ENCODE measurements at regions not wholly inside any gene's neighbourhood (a gene's known extent, or its start where the extent isn't known, plus 50 kb on each side); places are given as distances from the start of the nearest gene placed in this dataset.
"Not testable (repeated sequence)": the region's sequence is repeated elsewhere in the genome, so short reads cannot be mapped to it uniquely, and the experiment has no call there.

DNA sequence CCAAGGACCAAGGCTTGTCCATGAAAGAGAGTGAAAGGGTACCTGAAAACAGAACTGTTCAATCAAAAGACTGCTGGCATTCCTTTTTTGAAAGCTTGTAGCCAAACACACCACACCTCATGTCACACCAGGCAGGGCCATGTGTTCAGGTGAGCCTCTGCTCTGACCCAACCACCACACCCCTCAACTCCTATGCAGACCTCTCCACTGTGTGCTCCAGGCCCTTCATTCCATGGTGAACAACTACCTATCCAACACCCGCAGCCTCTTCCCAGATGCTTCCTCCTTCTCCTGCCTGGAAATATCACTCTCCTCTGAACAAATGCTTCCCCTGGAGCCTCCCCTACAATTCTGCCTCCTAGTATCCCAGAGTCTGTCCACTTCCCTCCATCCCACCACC is 166.6 kb downstream of the AVL9 start:
- Histone ChIP-seq H3K4me3 (no peak overlapping the region), H3K27ac (no peak overlapping the region), H3K4me1 (no peaks in the 10 kb centered on the region), H3K27me3 (no peaks in the 10 kb centered on the region), H3K36me3 (no peaks in the 10 kb centered on the region), H3K9me3 (no peaks in the 10 kb centered on the region)
- no peak for TF ChIP-seq POLR2A (IDR thresholded peaks at IDR 0.05)
- TF ChIP-seq, protein P1, sequence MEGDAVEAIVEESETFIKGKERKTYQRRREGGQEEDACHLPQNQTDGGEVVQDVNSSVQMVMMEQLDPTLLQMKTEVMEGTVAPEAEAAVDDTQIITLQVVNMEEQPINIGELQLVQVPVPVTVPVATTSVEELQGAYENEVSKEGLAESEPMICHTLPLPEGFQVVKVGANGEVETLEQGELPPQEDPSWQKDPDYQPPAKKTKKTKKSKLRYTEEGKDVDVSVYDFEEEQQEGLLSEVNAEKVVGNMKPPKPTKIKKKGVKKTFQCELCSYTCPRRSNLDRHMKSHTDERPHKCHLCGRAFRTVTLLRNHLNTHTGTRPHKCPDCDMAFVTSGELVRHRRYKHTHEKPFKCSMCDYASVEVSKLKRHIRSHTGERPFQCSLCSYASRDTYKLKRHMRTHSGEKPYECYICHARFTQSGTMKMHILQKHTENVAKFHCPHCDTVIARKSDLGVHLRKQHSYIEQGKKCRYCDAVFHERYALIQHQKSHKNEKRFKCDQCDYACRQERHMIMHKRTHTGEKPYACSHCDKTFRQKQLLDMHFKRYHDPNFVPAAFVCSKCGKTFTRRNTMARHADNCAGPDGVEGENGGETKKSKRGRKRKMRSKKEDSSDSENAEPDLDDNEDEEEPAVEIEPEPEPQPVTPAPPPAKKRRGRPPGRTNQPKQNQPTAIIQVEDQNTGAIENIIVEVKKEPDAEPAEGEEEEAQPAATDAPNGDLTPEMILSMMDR (IDR thresholded peaks at IDR 0.05): no peak
- DNase-seq: no peak

DNA sequence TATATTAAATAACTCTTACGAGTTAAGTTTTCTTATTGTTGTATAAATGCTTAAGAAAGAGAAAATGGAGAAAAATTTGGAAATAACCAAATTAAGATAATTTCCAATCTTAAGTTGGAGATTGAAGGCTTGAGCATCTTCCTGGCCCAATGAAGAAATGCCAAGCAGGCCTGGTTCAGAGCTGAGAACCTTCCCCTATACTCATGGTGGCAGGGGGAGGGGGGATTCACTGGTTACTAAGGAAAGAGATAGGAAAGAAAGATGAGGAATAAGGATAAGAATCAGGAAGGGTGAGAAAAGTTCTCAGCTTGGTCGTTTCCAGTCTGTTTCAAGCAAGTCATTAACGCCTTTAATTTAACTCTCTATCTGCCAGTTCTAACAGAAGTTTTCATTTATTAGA is 166.2 kb downstream of the AVL9 start:
- Histone ChIP-seq H3K27ac (no peak overlapping the region), H3K4me1 (no peaks in the 10 kb centered on the region), H3K4me3 (no peak overlapping the region), H3K9me3 (no peaks in the 10 kb centered on the region), H3K27me3 (no peaks in the 10 kb centered on the region), H3K36me3 (no peaks in the 10 kb centered on the region)
- no peak for DNase-seq
- TF ChIP-seq, protein P1 (IDR thresholded peaks at IDR 0.05): no peak
- TF ChIP-seq POLR2A (IDR thresholded peaks at IDR 0.05): no peak

DNA sequence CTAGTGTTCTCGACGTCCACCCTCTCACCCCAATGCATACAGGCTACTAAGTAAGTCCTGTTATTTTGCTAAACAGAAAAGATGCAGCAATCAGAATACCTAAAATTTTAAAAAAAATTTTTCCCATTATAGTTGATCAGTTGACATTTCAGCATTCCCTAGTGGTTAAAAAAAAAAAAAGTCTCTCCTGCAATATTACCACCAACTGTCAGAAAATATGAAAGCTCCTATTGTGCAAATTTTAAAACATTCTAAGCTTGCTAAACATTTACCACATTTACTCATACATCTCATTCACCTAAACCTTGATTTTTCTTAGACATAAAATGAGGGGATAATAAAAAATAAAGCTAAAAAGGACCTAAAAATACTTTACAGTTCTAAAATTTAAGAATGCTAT is 165.6 kb downstream of the AVL9 start:
- Histone ChIP-seq H3K36me3 (no peaks in the 10 kb centered on the region), H3K27ac (no peak overlapping the region)

DNA sequence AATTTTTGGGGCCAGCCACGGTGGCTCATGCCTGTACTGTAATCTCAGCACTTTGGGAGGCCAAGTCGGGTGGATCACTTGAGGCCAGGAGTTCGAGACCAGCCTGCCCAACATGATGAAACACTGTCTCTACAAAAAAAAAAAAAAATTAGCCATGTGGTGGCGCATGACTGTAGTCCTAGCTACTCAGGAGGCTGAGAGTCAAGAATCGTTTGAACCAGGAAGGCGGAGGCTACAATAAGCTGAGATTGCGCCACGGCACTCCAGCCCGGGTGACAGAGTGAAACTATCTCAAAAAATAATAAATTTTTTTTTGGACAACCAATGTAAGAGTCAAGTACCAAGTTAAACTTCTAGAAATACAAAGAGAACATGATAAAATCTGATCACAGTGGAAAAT is 164.6 kb downstream of the AVL9 start:
- no peak overlapping the region for H3K27ac ChIP-seq
- TF ChIP-seq, protein P1 (IDR thresholded peaks at IDR 0.05): no peak
- no peak for TF ChIP-seq POLR2A (IDR thresholded peaks at IDR 0.05)
- no peaks in the 10 kb centered on the region for H3K27me3 ChIP-seq
- H3K4me3 ChIP-seq: no peak overlapping the region
- no peaks in the 10 kb centered on the region for H3K9me3 ChIP-seq
- no peak for DNase-seq
- no peaks in the 10 kb centered on the region for H3K4me1 ChIP-seq
- H3K36me3 ChIP-seq: no peaks in the 10 kb centered on the region

More for the DNA sequence above, 165.6 kb downstream of the AVL9 start:
- no peak overlapping the region for H3K4me3 ChIP-seq
- no peak for TF ChIP-seq POLR2A (IDR thresholded peaks at IDR 0.05)
- TF ChIP-seq, protein P1 (IDR thresholded peaks at IDR 0.05): no peak
- no peak for DNase-seq
- H3K27me3 ChIP-seq: no peaks in the 10 kb centered on the region
- H3K4me1 ChIP-seq: no peaks in the 10 kb centered on the region
- H3K9me3 ChIP-seq: no peaks in the 10 kb centered on the region

DNA sequence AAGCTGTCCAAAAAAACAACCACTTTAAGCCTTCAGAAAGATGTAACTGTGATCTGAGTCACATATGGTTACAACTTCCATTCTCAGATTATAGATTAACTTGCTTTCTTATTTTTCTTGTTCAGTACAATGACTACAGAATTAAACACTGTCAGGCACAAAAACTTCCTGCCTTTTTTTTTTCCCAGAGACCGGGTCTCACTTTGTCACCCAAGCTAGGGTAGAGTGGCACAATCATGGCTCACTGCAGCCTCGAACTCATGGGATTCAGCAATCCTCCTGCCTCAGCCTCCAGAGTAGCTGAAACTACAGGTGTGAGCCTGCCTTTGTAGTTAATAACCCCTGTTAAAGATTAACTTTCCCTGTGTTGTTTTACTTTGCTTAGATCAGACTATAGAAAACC is 163.2 kb downstream of the AVL9 start:
- no peaks in the 10 kb centered on the region for H3K27me3 ChIP-seq
- no peak overlapping the region for H3K4me3 ChIP-seq
- no peaks in the 10 kb centered on the region for H3K9me3 ChIP-seq
- no peaks in the 10 kb centered on the region for H3K4me1 ChIP-seq
- DNase-seq: no peak
- TF ChIP-seq POLR2A (IDR thresholded peaks at IDR 0.05): no peak
- TF ChIP-seq, protein P1 (IDR thresholded peaks at IDR 0.05): no peak
- no peaks in the 10 kb centered on the region for H3K36me3 ChIP-seq
- no peak overlapping the region for H3K27ac ChIP-seq

DNA sequence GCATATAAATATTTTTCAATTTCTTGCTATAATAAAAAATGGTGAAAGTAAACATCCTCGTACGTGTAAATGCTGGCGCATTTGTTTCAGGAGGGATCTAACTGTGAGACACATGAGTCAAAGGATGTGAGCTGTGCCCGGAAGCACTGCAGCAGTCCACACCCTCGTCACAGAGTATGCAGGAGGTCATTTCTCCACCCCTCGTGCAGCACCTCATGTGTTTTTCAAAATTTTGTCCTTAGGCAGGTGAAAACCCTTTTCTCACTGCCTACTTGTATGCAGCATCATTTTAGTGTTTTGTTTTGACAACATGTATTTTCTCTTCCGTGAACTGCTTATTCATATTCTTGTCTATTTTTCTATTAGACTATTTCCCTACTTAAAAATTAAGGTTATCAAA is 162.7 kb downstream of the AVL9 start:
- DNase-seq: no peak
- no peak overlapping the region for H3K27ac ChIP-seq
- H3K4me3 ChIP-seq: no peak overlapping the region
- H3K9me3 ChIP-seq: no peaks in the 10 kb centered on the region
- H3K36me3 ChIP-seq: no peaks in the 10 kb centered on the region
- TF ChIP-seq, protein P1 (IDR thresholded peaks at IDR 0.05): no peak
- TF ChIP-seq POLR2A (IDR thresholded peaks at IDR 0.05): no peak
- H3K4me1 ChIP-seq: no peaks in the 10 kb centered on the region
- H3K27me3 ChIP-seq: no peaks in the 10 kb centered on the region

DNA sequence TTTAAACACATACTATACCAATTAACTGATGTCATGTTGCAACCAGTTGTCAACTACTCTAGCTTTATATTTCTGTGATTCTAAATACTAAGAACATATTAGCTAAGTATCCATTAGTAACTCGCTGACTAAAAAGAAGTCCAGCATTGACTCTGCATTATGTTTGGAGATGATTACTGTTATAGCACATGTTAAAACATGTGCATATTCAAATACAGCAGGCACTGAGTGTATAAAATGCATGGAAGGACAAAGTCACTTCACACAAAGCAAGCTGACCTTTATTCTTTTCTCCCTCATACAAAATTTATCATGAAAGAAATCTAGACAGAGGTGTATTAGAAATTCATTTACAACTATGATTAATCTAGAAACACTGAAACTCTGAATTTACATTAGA is 159.3 kb downstream of the AVL9 start:
- DNase-seq, H3K27me3 ChIP-seq, H3K27ac ChIP-seq, H3K4me3 ChIP-seq, H3K4me1 ChIP-seq, H3K36me3 ChIP-seq, H3K9me3 ChIP-seq: not testable (repeated sequence)

DNA sequence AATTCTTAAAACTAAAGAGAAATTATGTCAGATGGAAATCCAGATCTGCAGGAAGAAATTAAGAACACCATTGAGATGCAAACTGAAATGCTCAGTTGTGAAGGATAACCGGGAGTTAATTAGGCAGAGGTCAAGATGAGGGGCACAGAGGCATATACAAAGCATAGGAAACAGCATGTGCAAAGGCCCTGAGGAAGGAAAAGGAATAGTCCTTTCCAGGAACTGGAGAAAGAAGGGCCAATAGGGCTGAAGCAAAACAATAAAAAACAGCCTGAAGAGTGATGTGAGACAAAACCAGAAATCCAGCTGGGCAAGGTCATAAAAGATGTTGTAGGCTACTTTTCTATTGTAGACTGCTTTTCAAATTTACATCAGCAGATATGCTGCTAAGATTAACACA is 155.1 kb downstream of the AVL9 start:
- DNase-seq, H3K4me3 ChIP-seq, H3K4me1 ChIP-seq, H3K9me3 ChIP-seq, H3K36me3 ChIP-seq, H3K27ac ChIP-seq, H3K27me3 ChIP-seq: not testable (repeated sequence)
